ENCODE measurements at regions not wholly inside any gene's neighbourhood (a gene's known extent, or its start where the extent isn't known, plus 50 kb on each side); places are given as distances from the start of the nearest gene placed in this dataset.

DNA sequence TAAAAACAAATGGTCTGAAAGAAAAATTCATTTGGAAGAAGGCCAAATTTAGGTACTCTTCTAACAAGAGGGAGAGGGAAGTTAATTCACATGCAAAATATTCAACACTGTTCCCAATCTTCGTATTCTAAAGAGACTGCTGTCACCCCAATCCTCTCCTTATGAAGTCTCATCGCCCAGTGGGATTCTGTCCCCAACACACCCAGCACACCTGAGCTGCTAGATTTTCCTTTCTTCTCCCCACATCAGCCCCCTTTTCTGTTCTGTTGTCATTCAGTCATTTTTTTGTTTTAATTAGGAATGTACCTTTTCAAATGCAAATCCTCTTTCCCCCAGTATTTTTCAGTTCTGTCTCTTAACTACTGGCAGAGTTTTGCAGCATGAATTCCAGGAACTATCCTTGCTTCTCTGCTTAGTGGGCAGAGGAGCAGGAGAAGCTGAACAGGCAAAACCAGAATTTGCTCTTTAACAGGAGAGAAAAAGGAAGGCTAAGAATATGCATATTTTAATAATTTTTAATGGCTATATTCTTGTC, 366.9 kb downstream of the MAN2A1 start:
- TF ChIP-seq CTCF (IDR thresholded peaks at IDR 0.05) = no peak
- Histone ChIP-seq H3K4me3 (no peak overlapping the region), H3K27me3 (no peaks in the 10 kb centered on the region), H3K27ac (no peak overlapping the region), H3K4me1 (peaks cover 0 to 16% of the 10 kb centered on the region in 2 donors), H3K36me3 (no peaks in the 10 kb centered on the region), H3K9me3 (no peaks in the 10 kb centered on the region)
- DNase-seq (ENCODE audit: low spot score in 2 of 2) = no peak
- intact Hi-C loops (cut with DNase I) = no loop called here

GRCh38 chr5:110058175-110058574, 368.4 kb downstream of the MAN2A1 start:
- Histone ChIP-seq H3K36me3 (no peaks in the 10 kb centered on the region), H3K27me3 (no peaks in the 10 kb centered on the region), H3K4me3 (no peak overlapping the region), H3K9me3 (no peaks in the 10 kb centered on the region), H3K4me1 (peaks cover 0 to 16% of the 10 kb centered on the region in 2 donors), H3K27ac (no peak overlapping the region)
- TF ChIP-seq CTCF (IDR thresholded peaks at IDR 0.05) = no peak
- intact Hi-C loops (cut with DNase I) = no loop called here
- no peak for DNase-seq (ENCODE audit: low spot score in 2 of 2)

DNA sequence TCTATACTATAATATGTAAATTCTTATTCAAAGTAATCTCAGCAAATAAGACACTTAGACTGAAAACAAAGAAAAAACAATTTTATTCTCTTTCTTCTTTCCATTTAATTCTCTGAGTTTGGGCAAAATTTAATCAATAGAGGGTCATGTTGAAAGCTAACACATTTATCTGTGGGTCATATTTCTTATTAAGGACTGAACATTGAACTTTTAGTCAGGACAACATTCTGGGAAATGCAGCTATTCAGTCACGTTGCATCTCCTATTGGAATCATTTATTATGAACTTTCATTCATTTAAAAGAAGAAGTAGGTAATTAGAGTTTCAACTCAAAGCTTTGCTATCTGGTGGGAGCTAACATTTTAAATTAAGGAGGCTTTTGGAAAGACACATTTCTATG, 372.5 kb downstream of the MAN2A1 start:
- intact Hi-C loops (cut with DNase I) = no loop called here
- no peak for DNase-seq (ENCODE audit: low spot score in 2 of 2)
- Histone ChIP-seq H3K9me3 (no peaks in the 10 kb centered on the region), H3K36me3 (no peaks in the 10 kb centered on the region), H3K4me1 (no peaks in the 10 kb centered on the region), H3K27ac (no peak overlapping the region), H3K4me3 (no peak overlapping the region), H3K27me3 (no peaks in the 10 kb centered on the region)
- no peak for TF ChIP-seq CTCF (IDR thresholded peaks at IDR 0.05)

DNA sequence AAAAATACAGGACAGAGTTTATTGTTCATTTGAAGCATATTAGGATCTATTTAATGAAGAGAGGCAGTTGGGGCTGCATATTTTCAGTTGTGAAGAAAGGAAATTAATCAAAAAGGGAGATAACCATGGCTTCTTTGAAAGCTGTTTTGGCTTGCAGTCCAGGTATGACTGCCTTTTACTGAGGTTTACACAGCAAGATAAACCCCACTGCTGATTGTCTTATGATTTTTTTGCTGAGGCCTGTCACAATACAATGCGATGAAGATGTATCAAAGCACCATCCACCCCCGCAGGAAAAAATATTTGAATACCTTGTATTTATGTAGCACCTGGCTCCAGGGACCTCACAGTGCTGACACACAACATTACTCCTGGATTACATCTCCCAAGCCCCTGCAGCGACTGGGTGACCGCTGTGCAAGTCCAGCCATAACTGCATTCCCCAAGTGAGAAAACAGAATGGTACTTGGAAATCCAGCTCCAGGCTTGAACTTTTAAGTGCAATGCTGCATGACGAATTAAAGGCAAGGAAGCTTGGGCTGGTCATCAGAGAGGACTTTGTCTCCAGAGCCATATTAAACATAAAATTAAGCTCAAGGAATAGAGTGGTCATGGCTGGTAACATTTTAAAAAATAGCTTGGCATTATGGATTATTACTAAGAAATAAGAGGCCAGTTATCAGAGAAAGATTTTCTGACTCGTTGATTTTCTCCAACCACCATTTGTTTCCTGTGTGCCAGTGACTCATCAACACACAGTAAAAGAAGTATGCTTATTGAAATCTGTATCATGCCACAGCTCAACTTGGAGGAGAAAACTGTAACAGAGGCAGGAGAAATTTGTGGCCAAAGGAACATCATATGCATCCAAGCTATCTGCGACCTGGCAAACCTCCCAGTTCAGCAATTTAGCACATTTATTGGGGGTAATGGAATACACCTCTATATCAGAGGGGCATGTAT, 374.2 kb downstream of the MAN2A1 start:
- intact Hi-C loops (cut with DNase I) = no loop called here
- no peak for DNase-seq (ENCODE audit: low spot score in 2 of 2)
- H3K4me1 ChIP-seq = no peaks in the 10 kb centered on the region
- no peaks in the 10 kb centered on the region for H3K27me3 ChIP-seq
- no peak for TF ChIP-seq CTCF (IDR thresholded peaks at IDR 0.05)
- no peak overlapping the region for H3K4me3 ChIP-seq
- no peaks in the 10 kb centered on the region for H3K9me3 ChIP-seq
- H3K27ac ChIP-seq = no peak overlapping the region
- H3K36me3 ChIP-seq = no peaks in the 10 kb centered on the region

GRCh38 chr5:110064603-110065268, 375.0 kb downstream of the MAN2A1 start:
- no peak for TF ChIP-seq CTCF (IDR thresholded peaks at IDR 0.05)
- Histone ChIP-seq H3K4me1 (no peaks in the 10 kb centered on the region), H3K27me3 (no peaks in the 10 kb centered on the region), H3K27ac (no peak overlapping the region), H3K9me3 (peaks cover 0 to 2% of the 10 kb centered on the region in 2 donors), H3K36me3 (no peaks in the 10 kb centered on the region), H3K4me3 (no peak overlapping the region)
- no peak for DNase-seq (ENCODE audit: low spot score in 2 of 2)
- intact Hi-C loops (cut with DNase I) = no loop called here
